ENCODE measurements at regions not wholly inside any gene's neighbourhood (a gene's known extent, or its start where the extent isn't known, plus 50 kb on each side); places are given as distances from the start of the nearest gene placed in this dataset.

DNA sequence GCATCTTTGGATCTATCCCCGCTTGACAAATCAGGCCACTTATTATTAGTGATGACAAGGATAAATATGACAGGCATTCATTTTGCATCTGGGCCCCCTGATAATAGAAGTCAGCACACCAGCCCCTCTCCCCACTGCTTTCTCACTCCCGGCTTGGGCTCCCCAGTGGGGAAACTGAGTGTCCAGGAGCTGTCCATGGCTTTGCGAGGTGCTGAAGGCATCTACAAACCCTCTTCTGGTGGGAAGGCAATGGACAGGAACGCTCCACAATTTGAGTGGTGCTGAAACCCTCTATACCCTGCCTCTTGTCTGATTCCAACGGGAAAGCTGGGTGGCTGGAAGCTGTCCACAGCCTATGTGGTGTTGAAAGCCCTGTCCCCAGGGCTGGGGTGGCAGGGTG lies 61.7 kb upstream of the PCBD1 start:
- ATAC-seq: no peak
- intact Hi-C loops (cut with micrococcal nuclease): no loop called here

DNA sequence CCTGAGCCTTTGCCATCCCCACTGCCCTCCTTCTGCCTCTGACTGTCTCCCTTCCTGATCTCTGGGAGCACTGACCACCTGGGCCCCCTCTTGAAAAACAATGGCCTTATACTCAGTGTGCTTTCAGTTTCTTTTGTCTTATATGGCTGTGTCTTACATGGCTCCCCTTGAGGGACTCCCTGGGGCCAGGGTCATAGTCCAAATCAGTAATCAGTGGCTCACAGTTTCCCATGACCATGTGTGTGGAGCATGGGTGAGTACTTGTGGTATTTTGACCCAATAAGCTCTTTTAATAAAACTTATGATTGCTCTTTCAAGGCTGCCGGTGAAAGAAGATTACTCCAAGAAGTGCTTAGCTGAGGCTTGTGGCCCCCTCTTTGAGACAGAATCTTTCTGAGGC lies 62.4 kb upstream of the PCBD1 start:
- Histone ChIP-seq H3K4me3 (replicated peaks in 1 of 2; ENCODE audit: low read depth in 1 of 2, low read length in 2 of 2) (no peak overlapping the region), H3K4me2 (ENCODE audit: low read length) (no peak overlapping the region), H3K9me3 (ENCODE audit: control insufficient read depth in 1 of 2, insufficient read depth in 1 of 2, low read depth in 1 of 2, low read length in 2 of 2) (no peaks in the 10 kb centered on the region), H3K36me3 (ENCODE audit: control insufficient read depth in 1 of 2, insufficient read depth in 2 of 2, low read length in 2 of 2) (no peaks in the 10 kb centered on the region), H4K20me1 (ENCODE audit: insufficient read depth) (no peaks in the 10 kb centered on the region), H3K9ac (ENCODE audit: low read length) (no peak overlapping the region), H3K4me1 (ENCODE audit: control insufficient read depth in 1 of 2, insufficient read depth in 2 of 2, low read length in 2 of 2) (no peaks in the 10 kb centered on the region), H3K27ac (ENCODE audit: low read depth, low read length) (no peak overlapping the region), H2AFZ (ENCODE audit: low read depth, low read length, poor library complexity, severe bottlenecking) (no peak overlapping the region), H3K27me3 (ENCODE audit: insufficient read depth, low read length) (no peaks in the 10 kb centered on the region), H3K9me2 (ENCODE audit: insufficient read depth) (no peaks in the 10 kb centered on the region), H3K79me2 (ENCODE audit: insufficient read depth, low read length) (no peaks in the 10 kb centered on the region)
- TF ChIP-seq ELF1 (IDR thresholded peaks at IDR 0.05; ENCODE audit: borderline replicate concordance, low read depth) (no peak), SIN3A (IDR thresholded peaks at IDR 0.05; ENCODE audit: low read depth) (no peak), ZNF274 (IDR thresholded peaks at IDR 0.05; ENCODE audit: low read depth, low read length) (no peak), EGR1 (IDR thresholded peaks at IDR 0.05; ENCODE audit: low read depth) (no peak), CEBPB (IDR thresholded peaks at IDR 0.05; ENCODE audit: low read depth) (no peak), CBX3 (IDR thresholded peaks at IDR 0.05; ENCODE audit: low read depth) (no peak), EZH2phosphoT487 (IDR thresholded peaks at IDR 0.05; ENCODE audit: borderline replicate concordance) (no peak)
- TF ChIP-seq, protein P1, sequence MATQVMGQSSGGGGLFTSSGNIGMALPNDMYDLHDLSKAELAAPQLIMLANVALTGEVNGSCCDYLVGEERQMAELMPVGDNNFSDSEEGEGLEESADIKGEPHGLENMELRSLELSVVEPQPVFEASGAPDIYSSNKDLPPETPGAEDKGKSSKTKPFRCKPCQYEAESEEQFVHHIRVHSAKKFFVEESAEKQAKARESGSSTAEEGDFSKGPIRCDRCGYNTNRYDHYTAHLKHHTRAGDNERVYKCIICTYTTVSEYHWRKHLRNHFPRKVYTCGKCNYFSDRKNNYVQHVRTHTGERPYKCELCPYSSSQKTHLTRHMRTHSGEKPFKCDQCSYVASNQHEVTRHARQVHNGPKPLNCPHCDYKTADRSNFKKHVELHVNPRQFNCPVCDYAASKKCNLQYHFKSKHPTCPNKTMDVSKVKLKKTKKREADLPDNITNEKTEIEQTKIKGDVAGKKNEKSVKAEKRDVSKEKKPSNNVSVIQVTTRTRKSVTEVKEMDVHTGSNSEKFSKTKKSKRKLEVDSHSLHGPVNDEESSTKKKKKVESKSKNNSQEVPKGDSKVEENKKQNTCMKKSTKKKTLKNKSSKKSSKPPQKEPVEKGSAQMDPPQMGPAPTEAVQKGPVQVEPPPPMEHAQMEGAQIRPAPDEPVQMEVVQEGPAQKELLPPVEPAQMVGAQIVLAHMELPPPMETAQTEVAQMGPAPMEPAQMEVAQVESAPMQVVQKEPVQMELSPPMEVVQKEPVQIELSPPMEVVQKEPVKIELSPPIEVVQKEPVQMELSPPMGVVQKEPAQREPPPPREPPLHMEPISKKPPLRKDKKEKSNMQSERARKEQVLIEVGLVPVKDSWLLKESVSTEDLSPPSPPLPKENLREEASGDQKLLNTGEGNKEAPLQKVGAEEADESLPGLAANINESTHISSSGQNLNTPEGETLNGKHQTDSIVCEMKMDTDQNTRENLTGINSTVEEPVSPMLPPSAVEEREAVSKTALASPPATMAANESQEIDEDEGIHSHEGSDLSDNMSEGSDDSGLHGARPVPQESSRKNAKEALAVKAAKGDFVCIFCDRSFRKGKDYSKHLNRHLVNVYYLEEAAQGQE (IDR thresholded peaks at IDR 0.05; ENCODE audit: low read depth): no peak
- TF ChIP-seq, protein P2, sequence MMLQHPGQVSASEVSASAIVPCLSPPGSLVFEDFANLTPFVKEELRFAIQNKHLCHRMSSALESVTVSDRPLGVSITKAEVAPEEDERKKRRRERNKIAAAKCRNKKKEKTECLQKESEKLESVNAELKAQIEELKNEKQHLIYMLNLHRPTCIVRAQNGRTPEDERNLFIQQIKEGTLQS (IDR thresholded peaks at IDR 0.05): no peak
- no peak for ATAC-seq
- ChIA-PET RAD21 (ENCODE audit: low non-redundant PET in 1 of 2, low total read pairs in 2 of 2, uncharacterized antibody in 2 of 2, unreplicated experiment in 2 of 2) (no interaction called here), POLR2A (no interaction called here), CTCF (no interaction called here)
- intact Hi-C loops (cut with micrococcal nuclease): no loop called here
- BruUV-seq (replicated peaks): no TSS peak
- DNase-seq (ENCODE audit: low read depth, low spot score): no peak

More for the DNA sequence above, 61.7 kb upstream of the PCBD1 start:
- Histone ChIP-seq H3K27me3 (ENCODE audit: insufficient read depth, low read length) (no peaks in the 10 kb centered on the region), H3K4me2 (ENCODE audit: low read length) (no peak overlapping the region), H3K9me2 (ENCODE audit: insufficient read depth) (no peaks in the 10 kb centered on the region), H3K9me3 (ENCODE audit: control insufficient read depth in 1 of 2, insufficient read depth in 1 of 2, low read depth in 1 of 2, low read length in 2 of 2) (no peaks in the 10 kb centered on the region), H3K79me2 (ENCODE audit: insufficient read depth, low read length) (no peaks in the 10 kb centered on the region), H2AFZ (ENCODE audit: low read depth, low read length, poor library complexity, severe bottlenecking) (no peak overlapping the region), H3K9ac (ENCODE audit: low read length) (no peak overlapping the region), H4K20me1 (ENCODE audit: insufficient read depth) (no peaks in the 10 kb centered on the region), H3K36me3 (ENCODE audit: control insufficient read depth in 1 of 2, insufficient read depth in 2 of 2, low read length in 2 of 2) (no peaks in the 10 kb centered on the region), H3K4me3 (replicated peaks in 1 of 2; ENCODE audit: low read depth in 1 of 2, low read length in 2 of 2) (no peak overlapping the region), H3K27ac (ENCODE audit: low read depth, low read length) (no peak overlapping the region), H3K4me1 (ENCODE audit: control insufficient read depth in 1 of 2, insufficient read depth in 2 of 2, low read length in 2 of 2) (no peaks in the 10 kb centered on the region)
- no TSS peak for BruUV-seq (replicated peaks)
- CTCF ChIA-PET: no interaction called here
- no peak for DNase-seq (ENCODE audit: low read depth, low spot score)
- TF ChIP-seq, protein P2 (IDR thresholded peaks at IDR 0.05): no peak
- TF ChIP-seq, protein P3, sequence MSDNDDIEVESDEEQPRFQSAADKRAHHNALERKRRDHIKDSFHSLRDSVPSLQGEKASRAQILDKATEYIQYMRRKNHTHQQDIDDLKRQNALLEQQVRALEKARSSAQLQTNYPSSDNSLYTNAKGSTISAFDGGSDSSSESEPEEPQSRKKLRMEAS (IDR thresholded peaks at IDR 0.05): no peak
- TF ChIP-seq, protein P4, sequence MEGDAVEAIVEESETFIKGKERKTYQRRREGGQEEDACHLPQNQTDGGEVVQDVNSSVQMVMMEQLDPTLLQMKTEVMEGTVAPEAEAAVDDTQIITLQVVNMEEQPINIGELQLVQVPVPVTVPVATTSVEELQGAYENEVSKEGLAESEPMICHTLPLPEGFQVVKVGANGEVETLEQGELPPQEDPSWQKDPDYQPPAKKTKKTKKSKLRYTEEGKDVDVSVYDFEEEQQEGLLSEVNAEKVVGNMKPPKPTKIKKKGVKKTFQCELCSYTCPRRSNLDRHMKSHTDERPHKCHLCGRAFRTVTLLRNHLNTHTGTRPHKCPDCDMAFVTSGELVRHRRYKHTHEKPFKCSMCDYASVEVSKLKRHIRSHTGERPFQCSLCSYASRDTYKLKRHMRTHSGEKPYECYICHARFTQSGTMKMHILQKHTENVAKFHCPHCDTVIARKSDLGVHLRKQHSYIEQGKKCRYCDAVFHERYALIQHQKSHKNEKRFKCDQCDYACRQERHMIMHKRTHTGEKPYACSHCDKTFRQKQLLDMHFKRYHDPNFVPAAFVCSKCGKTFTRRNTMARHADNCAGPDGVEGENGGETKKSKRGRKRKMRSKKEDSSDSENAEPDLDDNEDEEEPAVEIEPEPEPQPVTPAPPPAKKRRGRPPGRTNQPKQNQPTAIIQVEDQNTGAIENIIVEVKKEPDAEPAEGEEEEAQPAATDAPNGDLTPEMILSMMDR (IDR thresholded peaks at IDR 0.05 in 2 of 3, conservative IDR thresholded peaks at IDR 0.05 in 1 of 3; ENCODE audit: borderline replicate concordance in 1 of 3, insufficient read depth in 1 of 3, low read depth in 2 of 3, low read length in 2 of 3): no peak
- TF ChIP-seq SRF (IDR thresholded peaks at IDR 0.05; ENCODE audit: low read depth) (no peak), FOSL1 (IDR thresholded peaks at IDR 0.05; ENCODE audit: low read depth) (no peak), CEBPB (IDR thresholded peaks at IDR 0.05; ENCODE audit: low read depth) (no peak), CBX3 (IDR thresholded peaks at IDR 0.05; ENCODE audit: low read depth) (no peak), EZH2phosphoT487 (IDR thresholded peaks at IDR 0.05; ENCODE audit: borderline replicate concordance) (no peak)
- RAD21 ChIA-PET (ENCODE audit: low non-redundant PET in 1 of 2, low total read pairs in 2 of 2, uncharacterized antibody in 2 of 2, unreplicated experiment in 2 of 2): no interaction called here
- POLR2A ChIA-PET: no interaction called here

Measured in HCT116 (cell line).